AG08395 (cell line): ENCODE measurements at regions not wholly inside any gene's neighbourhood (a gene's known extent, or its start where the extent isn't known, plus 50 kb on each side); places are given as distances from the start of the nearest gene placed in this dataset.

Experiments used
- DNase-seq: peaks from one replicate; pipeline ENCODE4 v3.0.0; 2012; ENCODE audit warnings: mixed read lengths, low spot score

DNA sequence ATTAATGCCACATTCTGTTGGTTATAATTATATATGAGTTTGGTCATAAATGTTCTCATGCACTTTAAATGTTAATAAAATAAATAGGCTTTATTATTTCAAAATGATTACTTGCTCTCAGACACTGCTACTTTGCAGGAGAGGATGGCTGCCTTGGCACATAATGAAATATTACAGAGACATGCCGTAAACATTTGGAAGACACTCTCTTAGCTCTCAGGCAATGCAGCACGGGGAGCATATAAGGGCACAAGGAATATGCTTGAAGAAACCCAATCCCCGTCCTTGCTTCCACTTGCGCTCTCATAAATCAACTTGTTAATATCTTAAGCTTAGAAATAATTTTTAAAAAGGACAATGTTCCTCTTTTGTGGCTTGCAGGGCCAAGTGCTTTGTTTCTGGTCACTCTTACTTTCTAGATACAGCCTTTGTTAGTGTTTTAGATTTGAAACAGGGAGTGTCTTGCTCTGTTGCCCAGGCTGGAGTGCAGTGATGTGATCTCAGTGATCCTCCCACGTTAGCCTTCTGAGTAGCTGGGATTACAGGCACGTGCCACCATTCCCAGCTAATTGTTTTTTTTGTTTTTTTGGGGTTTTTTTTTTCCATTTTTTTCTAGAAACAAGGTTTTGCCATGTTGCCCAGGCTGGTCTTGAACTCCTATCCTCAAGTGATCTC is 445.0 kb downstream of the SPRY1 start:
- no peak for DNase-seq

- DNase-seq = no peak
Observed at GRCh38 chr4:123843137-123843536, 446.5 kb downstream of the SPRY1 start.

DNA sequence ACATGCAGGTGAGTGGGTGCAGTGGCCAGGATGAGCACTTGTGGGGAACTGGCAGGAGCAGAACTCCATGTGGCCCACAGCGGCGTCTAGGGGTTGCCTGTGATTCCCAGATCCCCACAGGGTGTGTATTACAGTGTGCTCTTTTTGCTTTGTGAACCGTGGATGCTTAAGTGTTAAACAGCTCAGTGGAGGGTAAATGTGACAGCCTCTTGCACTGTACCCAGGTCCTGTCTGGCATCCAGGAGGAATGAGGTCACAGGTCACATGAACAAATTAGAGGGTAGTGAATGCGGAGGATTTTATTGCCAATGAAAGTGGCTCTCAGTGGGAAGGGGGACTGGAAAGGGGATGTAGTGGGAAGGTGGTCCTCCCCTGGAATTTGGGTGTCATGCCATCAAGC is 447.8 kb downstream of the SPRY1 start:
- DNase-seq = no peak

GRCh38 chr4:123846092-123846491 is 449.5 kb downstream of the SPRY1 start:
- DNase-seq = no peak

DNA sequence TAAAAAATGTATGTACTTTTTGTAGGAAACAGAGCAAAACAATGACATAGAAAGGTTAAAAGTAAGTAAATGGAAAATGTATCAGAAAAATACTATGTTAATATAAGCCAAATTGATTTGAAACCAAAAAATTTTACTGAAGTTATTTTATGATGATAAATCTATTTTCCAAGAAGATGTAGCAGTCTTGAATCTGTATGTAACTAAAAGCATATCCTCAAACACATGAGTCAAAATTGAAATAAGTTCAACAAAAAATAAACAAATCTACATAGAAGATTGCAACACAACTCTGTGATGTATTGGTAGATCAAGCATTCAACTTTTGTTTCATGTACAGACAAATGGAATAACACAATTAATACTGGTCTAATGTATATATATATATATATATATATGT is 450.0 kb downstream of the SPRY1 start:
- DNase-seq = no peak

DNA sequence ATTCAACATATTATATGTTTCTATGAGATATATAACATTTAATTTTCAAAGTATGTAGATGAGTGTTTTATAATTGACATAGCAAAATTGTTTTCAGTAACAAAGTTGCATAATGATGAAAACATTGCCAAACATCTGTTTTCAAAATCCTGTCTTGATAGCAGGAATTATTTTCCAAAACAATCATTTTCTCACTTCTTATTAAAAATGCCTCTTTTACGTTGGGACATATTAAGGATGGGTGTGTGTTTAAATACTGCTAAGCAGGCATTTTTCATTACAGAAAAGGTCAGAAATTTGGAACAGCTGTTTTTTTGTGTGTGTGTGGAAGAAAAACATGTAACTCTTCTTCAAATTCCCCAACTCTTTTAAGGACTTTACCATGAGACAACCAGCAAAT is 452.0 kb downstream of the SPRY1 start:
- DNase-seq = no peak

- no peak for DNase-seq
Observed at GRCh38 chr4:123849495-123849894, 452.9 kb downstream of the SPRY1 start.

- DNase-seq = no peak
Observed at GRCh38 chr4:123851521-123851920, 454.9 kb downstream of the SPRY1 start.

- DNase-seq = no peak
Observed at GRCh38 chr4:123853651-123854050, 457.1 kb downstream of the SPRY1 start.

DNA sequence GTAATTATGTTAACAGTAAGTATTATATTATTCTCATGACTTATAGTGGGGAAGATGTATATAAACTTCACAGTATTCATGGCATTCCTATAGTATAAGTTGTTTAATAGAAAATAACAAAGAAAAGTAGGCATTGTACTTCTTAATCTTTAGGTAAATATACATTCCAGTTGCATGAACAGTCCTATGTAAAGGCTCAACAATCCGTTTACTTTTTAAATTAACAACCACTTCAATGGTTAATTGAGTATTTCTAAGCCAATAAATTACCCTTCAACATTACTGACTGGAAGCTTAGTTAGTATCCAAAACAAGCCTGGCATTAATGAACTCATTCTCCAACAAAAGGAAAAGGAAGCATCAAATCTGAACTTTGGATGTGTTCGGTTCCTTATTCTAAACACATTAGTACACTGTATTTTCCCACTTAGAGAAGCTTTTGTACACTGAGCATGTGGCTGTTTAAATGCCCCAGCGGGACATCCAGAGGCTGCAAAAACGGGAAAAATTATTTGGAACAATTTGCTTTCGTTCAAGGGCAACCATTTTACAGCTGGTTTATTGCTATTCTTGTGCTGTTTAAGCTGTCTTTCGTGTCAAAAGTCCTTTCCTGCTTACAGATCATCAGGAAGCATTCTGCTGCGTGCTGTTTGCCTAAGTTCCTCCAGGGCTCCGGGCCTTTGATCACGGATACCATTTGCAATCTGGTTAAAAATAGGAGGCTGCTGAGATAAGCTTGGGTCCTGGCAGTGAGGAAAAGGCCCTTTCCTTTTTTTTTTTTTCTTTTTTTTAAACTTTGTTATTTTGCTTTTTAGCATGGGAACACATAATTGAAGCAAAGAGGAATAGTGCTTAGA is 460.3 kb downstream of the SPRY1 start:
- peak; percentile 45 for DNase-seq

- no peak for DNase-seq
Observed at GRCh38 chr4:123858465-123858864, 461.9 kb downstream of the SPRY1 start.

GRCh38 chr4:123862812-123863211 is 466.2 kb downstream of the SPRY1 start:
- no peak for DNase-seq

DNA sequence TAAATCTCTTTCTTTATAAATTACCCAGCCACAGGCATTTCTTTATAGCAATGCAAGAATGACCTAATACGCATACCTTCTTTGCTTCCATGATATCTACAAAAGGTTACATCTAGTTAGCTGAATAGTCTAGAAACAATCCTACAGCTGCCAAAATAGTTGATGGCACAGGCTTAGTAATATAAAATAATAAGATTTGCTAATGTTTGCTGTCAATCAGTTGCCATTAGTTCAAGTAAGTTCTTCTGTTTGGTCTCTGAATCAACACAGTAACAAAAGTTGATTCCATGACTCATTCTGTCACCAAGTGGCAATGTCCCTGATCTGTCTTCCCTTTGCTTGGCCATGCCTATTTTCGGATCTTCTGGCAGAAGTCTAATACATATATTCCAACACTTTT is 470.2 kb downstream of the SPRY1 start:
- no peak for DNase-seq

- no peak for DNase-seq
Observed at GRCh38 chr4:123867910-123868587, 471.5 kb downstream of the SPRY1 start.

DNA sequence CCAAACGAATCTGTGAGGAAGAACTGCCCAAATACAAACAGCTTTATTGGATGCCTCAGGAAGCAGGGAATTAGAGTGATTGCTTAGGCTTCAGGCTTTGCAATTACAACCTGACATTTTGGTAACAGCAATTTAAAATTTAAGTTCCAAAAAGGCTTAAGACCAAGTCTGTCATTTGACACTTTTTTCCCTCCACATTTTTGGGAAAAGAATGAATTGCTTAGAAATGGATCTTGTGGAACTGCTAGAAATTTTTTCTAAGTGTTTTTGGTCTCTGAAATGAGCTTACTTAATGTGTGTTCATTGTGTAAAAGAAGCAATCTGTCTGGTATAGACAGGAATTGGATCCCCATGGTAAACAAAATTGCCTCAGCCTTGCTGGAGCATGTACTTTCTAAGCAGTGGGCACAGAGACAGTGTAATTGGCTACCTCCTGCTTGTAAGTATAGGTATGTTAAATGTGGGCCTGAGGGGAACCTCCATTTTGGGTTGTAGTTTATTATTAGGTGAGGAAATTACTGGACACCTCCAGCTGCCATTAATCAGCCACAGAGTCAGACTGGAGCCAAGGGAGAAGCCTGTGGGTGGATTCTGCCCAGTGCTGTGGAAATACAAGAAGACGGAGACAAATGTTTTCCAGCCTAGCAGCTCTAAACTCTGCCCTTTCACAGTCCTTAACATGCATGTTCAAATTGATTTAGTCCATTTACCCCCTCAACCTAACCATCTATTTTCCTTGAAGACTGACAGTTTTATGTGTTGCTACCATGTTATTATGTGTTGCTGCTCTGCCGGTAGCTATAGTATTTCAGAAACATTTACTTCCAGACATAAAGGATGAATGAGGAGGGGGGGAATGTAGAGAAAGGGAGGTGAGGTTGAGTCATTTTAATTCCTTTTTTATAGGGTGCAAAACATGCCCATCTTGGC is 473.0 kb downstream of the SPRY1 start:
- no peak for DNase-seq

- DNase-seq = no peak
Observed at GRCh38 chr4:123870216-123870876, 473.8 kb downstream of the SPRY1 start.

DNA sequence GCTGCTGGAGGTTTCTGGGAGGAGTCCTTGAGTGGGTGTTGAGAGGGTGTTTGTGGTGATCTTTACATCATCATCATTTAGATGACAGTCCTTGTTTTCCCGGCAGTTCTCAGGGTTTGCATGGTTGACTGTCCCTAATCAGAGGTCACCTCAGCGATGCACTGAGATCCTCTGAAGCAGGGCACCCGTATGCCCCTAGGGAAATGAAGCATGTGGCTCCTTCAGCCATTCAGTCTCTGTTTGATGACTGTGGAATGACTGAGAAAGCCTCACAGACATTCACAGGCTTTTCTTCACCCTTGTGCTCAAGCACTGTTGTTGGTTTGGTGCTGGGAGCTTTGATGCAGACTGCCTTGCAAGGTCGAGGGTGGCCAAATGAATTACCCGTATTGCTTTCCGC is 474.7 kb downstream of the SPRY1 start:
- DNase-seq = no peak

DNA sequence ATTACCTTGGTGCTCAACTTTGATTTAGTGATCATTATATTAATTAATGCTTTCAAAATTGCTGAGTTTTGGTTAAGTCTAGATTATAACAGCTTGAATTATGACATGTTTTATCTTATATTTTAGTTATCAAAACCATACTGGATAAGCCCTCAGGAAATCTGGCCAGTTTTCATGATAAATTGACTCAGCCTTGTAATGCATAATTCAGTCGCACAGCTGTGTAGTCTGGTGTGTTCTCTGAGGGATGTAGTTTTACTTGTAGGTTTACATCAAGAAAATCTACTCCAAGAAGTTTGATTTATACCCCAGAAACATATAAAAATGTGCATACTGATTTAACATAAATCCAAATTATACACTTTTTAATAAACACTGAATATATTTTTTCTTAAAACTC is 477.5 kb downstream of the SPRY1 start:
- DNase-seq = no peak

DNA sequence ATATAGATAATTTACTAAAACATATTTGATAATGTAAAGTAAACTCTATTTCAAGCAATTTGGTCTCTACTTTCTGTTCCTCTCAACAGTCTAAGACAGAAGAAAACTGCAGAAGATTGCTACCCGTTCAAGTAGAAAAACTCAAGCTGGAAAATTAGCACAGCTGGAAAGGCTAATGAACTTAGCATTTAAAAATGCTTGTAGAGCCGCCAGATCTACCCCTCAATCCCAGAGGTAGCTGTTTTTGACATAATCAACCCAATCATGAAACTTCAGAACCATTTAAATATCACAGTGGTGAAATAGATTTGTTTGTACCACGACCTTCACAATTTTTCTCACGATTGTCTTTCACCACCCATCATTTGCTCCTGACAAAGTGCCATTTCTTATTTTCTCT is 479.5 kb downstream of the SPRY1 start:
- no peak for DNase-seq

DNA sequence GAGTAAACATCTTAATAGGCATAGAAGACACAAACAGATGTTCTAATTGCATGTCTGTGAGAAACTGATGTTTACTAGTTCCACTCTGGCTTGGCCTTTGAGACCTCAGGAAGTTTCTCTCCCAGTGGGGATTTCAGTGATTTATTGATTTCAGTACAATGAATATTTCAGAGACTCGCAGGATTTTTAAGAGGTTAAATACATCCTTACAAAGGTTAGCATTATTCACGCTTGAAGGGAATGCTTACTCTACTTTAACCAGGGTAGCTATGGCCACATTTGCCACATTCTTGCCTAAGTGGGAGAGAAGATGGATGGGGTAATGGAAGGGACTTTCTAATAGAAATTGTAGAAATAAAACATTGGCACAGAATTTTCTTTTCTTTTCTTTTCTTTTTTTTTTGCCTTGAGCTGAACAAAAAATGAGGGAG is 480.1 kb downstream of the SPRY1 start:
- no peak for DNase-seq

- no peak for DNase-seq
Observed at GRCh38 chr4:123877551-123877950, 481.0 kb downstream of the SPRY1 start.
